ENCODE measurements at regions not wholly inside any gene's neighbourhood (a gene's known extent, or its start where the extent isn't known, plus 50 kb on each side); places are given as distances from the start of the nearest gene placed in this dataset.

DNA sequence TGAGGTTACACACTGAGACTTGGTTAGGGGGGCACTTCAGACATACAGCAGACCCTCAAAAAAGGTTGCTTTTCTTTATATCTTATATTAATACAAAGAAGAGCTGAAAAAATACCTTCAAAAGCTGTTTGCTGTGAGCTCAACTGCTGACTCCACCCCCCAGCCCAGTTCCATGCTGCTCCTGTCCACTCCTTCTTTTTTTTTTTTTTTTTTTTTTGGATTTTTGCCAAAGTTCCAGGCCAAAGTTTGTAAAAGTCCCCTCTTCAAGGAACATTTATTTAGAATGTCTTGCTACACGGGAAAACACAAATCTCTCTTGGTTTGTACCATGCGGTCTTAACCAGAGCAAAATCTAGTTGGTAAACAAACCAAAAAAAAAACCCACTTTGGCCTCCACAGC lies 85.3 kb upstream of the AKAP12 start:
- H3K4me3 ChIP-seq (ENCODE audit: low read depth, low read length) = no peak overlapping the region
- TF ChIP-seq, protein P1, sequence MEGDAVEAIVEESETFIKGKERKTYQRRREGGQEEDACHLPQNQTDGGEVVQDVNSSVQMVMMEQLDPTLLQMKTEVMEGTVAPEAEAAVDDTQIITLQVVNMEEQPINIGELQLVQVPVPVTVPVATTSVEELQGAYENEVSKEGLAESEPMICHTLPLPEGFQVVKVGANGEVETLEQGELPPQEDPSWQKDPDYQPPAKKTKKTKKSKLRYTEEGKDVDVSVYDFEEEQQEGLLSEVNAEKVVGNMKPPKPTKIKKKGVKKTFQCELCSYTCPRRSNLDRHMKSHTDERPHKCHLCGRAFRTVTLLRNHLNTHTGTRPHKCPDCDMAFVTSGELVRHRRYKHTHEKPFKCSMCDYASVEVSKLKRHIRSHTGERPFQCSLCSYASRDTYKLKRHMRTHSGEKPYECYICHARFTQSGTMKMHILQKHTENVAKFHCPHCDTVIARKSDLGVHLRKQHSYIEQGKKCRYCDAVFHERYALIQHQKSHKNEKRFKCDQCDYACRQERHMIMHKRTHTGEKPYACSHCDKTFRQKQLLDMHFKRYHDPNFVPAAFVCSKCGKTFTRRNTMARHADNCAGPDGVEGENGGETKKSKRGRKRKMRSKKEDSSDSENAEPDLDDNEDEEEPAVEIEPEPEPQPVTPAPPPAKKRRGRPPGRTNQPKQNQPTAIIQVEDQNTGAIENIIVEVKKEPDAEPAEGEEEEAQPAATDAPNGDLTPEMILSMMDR (IDR thresholded peaks at IDR 0.05; ENCODE audit: low read depth, low read length) = no peak
- no peak for TF ChIP-seq POLR2A (IDR thresholded peaks at IDR 0.05; ENCODE audit: extremely low read depth, insufficient read length)
- no peak for TF ChIP-seq MAX (IDR thresholded peaks at IDR 0.05; ENCODE audit: low read depth, low read length)
- TF ChIP-seq MYC (IDR thresholded peaks at IDR 0.05; ENCODE audit: low read depth, low read length) = no peak
- no peak for DNase-seq (ENCODE audit: low read depth)

DNA sequence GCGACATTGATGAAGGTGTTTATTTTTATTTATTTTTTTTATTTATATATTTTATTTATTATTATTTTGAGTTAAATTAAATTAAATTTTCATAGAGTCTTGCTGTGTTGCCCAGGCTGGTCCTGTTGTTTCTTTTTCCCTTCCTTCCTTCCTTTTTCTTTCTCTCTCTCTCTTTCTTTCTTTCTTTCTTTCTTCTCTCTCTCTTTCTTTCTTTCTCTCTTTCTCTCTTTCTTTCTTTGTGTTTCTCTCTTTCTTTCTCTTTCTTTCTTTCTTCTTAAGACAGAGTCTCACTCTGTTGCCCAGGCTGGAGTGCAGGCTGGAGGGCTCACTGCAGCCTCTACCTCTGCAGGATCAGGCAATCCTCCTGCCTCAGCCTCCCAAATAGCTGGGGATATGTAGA lies 84.7 kb upstream of the AKAP12 start:
- no peak overlapping the region for H3K4me3 ChIP-seq (ENCODE audit: low read depth, low read length)
- DNase-seq (ENCODE audit: low read depth) = no peak
- no peak for TF ChIP-seq POLR2A (IDR thresholded peaks at IDR 0.05; ENCODE audit: extremely low read depth, insufficient read length)
- no peak for TF ChIP-seq MYC (IDR thresholded peaks at IDR 0.05; ENCODE audit: low read depth, low read length)
- no peak for TF ChIP-seq MAX (IDR thresholded peaks at IDR 0.05; ENCODE audit: low read depth, low read length)
- TF ChIP-seq, protein P1 (IDR thresholded peaks at IDR 0.05; ENCODE audit: low read depth, low read length) = no peak

DNA sequence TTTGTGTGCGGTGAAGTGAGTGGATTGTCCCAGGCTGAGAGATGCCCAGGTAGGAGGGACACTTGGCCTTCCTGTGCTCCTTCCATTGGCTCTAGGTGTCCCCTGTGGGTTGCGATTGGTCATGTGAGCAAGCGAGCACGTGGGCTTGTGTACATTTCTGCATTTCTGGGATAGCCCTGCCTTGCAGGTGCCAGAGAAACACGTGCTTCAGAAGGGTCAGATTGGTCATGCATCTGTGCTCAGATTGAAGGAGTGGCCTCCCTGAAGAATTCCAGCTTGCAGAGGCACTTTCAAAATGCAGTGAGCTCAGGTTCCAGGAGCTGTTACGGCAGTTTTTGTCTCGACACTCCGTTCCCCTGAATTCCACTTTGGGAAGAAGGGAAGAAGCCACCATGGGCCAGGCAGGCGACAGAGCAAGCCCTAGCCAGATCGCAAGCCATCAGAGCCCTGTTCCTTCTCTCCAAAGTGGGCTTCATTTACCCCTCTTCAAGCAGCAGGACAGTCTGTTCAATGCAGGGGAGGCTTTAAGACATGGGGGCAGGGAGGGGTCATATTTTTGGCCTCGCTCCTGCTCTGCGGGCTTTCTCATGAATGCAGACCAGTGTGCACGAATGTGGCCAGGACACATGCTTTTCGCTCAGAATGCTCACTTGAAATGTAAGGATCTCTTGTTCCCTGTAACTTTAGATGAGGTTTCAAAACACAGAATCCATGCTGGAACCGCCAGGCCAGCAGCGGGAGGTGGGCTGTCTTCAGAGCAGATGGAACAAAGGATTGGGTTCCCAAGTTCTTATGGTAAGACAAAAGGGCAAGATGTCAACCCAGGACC lies 78.6 kb upstream of the AKAP12 start:
- TF ChIP-seq MYC (IDR thresholded peaks at IDR 0.05; ENCODE audit: low read depth, low read length) = no peak
- peak; percentile 74 for TF ChIP-seq MAX (IDR thresholded peaks at IDR 0.05; ENCODE audit: low read depth, low read length)
- H3K4me3 ChIP-seq (ENCODE audit: low read depth, low read length) = no peak overlapping the region
- no peak for DNase-seq (ENCODE audit: low read depth)

DNA sequence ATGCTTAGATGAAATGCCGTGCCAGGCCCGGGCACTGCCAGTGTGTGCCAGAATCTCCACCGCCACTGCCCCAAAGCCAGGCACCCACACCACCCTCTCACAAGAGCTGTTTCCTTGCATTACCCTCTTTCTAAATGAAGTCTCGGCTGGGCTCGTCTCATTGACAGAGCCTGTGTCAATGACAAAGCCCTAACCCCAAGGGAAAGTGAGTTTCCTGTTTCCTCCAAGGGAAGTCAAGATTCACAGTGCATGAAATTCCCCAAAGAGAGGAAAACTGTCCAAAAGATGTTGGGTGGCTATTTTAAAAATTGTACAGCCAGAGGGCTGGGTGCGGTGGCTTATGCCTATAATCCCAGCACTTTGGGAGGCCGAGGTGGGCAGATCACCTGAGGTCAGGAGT lies 75.4 kb upstream of the AKAP12 start:
- no peak for DNase-seq (ENCODE audit: low read depth)
- TF ChIP-seq, protein P1 (IDR thresholded peaks at IDR 0.05; ENCODE audit: low read depth, low read length) = no peak
- TF ChIP-seq POLR2A (IDR thresholded peaks at IDR 0.05; ENCODE audit: extremely low read depth, insufficient read length) = no peak
- TF ChIP-seq MAX (IDR thresholded peaks at IDR 0.05; ENCODE audit: low read depth, low read length) = no peak
- no peak for TF ChIP-seq MYC (IDR thresholded peaks at IDR 0.05; ENCODE audit: low read depth, low read length)
- no peak overlapping the region for H3K4me3 ChIP-seq (ENCODE audit: low read depth, low read length)

- no peak for TF ChIP-seq POLR2A (IDR thresholded peaks at IDR 0.05; ENCODE audit: extremely low read depth, insufficient read length)
- no peak for TF ChIP-seq MYC (IDR thresholded peaks at IDR 0.05; ENCODE audit: low read depth, low read length)
- TF ChIP-seq, protein P1 (IDR thresholded peaks at IDR 0.05; ENCODE audit: low read depth, low read length) = no peak
- TF ChIP-seq MAX (IDR thresholded peaks at IDR 0.05; ENCODE audit: low read depth, low read length) = no peak
- DNase-seq (ENCODE audit: low read depth) = no peak
- H3K4me3 ChIP-seq (ENCODE audit: low read depth, low read length) = no peak overlapping the region
These were observed 73.6 kb upstream of the AKAP12 start for GRCh38 chr6:151166180-151166579.

GRCh38 chr6:151167034-151167433 lies 72.7 kb upstream of the AKAP12 start:
- TF ChIP-seq MAX (IDR thresholded peaks at IDR 0.05; ENCODE audit: low read depth, low read length) (no peak), POLR2A (IDR thresholded peaks at IDR 0.05; ENCODE audit: extremely low read depth, insufficient read length) (no peak), MYC (IDR thresholded peaks at IDR 0.05; ENCODE audit: low read depth, low read length) (no peak)
- TF ChIP-seq, protein P1 (IDR thresholded peaks at IDR 0.05; ENCODE audit: low read depth, low read length) = no peak
- DNase-seq (ENCODE audit: low read depth) = no peak

More at GRCh38 chr6:151167034-151167433, 72.7 kb upstream of the AKAP12 start:
- H3K4me3 ChIP-seq (ENCODE audit: low read depth, low read length) = no peak overlapping the region
